ENCODE measurements at regions not wholly inside any gene's neighbourhood (a gene's known extent, or its start where the extent isn't known, plus 50 kb on each side); places are given as distances from the start of the nearest gene placed in this dataset.

- H3K9me3 ChIP-seq (ENCODE audit: control insufficient read depth, low read length): no peaks in the 10 kb centered on the region
- no peak overlapping the region for H3K27ac ChIP-seq (ENCODE audit: low read depth, low read length, severe bottlenecking)
- H3K4me3 ChIP-seq (ENCODE audit: extremely low read depth, insufficient read depth, low read length, poor library complexity, severe bottlenecking): no peak overlapping the region
- H3K4me1 ChIP-seq (ENCODE audit: control insufficient read depth, insufficient read depth, low read length, poor library complexity, severe bottlenecking): peaks cover 35% of the 10 kb centered on the region
- H3K36me3 ChIP-seq (ENCODE audit: control insufficient read depth, insufficient read depth, low read length): no peaks in the 10 kb centered on the region
- WGBS, 2 experiments (ENCODE audit: insufficient coverage in 2 of 2): 70 to 92% methylated on average over 5 of the region's 5 CpGs
These were observed 263.4 kb downstream of the CDC5L start for GRCh38 chr6:44650947-44651346.

GRCh38 chr6:44651604-44652003, 264.1 kb downstream of the CDC5L start:
- Histone ChIP-seq H3K27ac (ENCODE audit: low read depth, low read length, severe bottlenecking) (peak overlapping the region; percentile 41), H3K36me3 (ENCODE audit: control insufficient read depth, insufficient read depth, low read length) (no peaks in the 10 kb centered on the region), H3K9me3 (ENCODE audit: control insufficient read depth, low read length) (no peaks in the 10 kb centered on the region), H3K4me1 (ENCODE audit: control insufficient read depth, insufficient read depth, low read length, poor library complexity, severe bottlenecking) (peaks cover 35% of the 10 kb centered on the region), H3K4me3 (ENCODE audit: extremely low read depth, insufficient read depth, low read length, poor library complexity, severe bottlenecking) (no peak overlapping the region)
- 31 to 35% methylated on average over 12 to 13 of the region's 15 CpGs for WGBS, 2 experiments (ENCODE audit: insufficient coverage in 2 of 2)

- peaks cover 35% of the 10 kb centered on the region for H3K4me1 ChIP-seq (ENCODE audit: control insufficient read depth, insufficient read depth, low read length, poor library complexity, severe bottlenecking)
- WGBS, 2 experiments (ENCODE audit: insufficient coverage in 2 of 2): 83% methylated on average over 1 of the region's 1 CpG; no CpG with 5 or more reads in 1 of the 2 experiments
- no peaks in the 10 kb centered on the region for H3K9me3 ChIP-seq (ENCODE audit: control insufficient read depth, low read length)
These were observed 265.0 kb downstream of the CDC5L start for GRCh38 chr6:44652547-44652946.

GRCh38 chr6:44653091-44653490, 265.6 kb downstream of the CDC5L start:
- no peak overlapping the region for H3K27ac ChIP-seq (ENCODE audit: low read depth, low read length, severe bottlenecking)
- 94 to 95% methylated on average over 2 to 3 of the region's 3 CpGs for WGBS, 2 experiments (ENCODE audit: insufficient coverage in 2 of 2)

More at GRCh38 chr6:44652547-44652946, 265.0 kb downstream of the CDC5L start:
- no peaks in the 10 kb centered on the region for H3K36me3 ChIP-seq (ENCODE audit: control insufficient read depth, insufficient read depth, low read length)
- no peak overlapping the region for H3K27ac ChIP-seq (ENCODE audit: low read depth, low read length, severe bottlenecking)
- no peak overlapping the region for H3K4me3 ChIP-seq (ENCODE audit: extremely low read depth, insufficient read depth, low read length, poor library complexity, severe bottlenecking)

GRCh38 chr6:44653761-44654218, 266.3 kb downstream of the CDC5L start:
- Histone ChIP-seq H3K27ac (ENCODE audit: low read depth, low read length, severe bottlenecking) (no peak overlapping the region), H3K4me1 (ENCODE audit: control insufficient read depth, insufficient read depth, low read length, poor library complexity, severe bottlenecking) (peaks cover 35% of the 10 kb centered on the region), H3K9me3 (ENCODE audit: control insufficient read depth, low read length) (no peaks in the 10 kb centered on the region), H3K4me3 (ENCODE audit: extremely low read depth, insufficient read depth, low read length, poor library complexity, severe bottlenecking) (no peak overlapping the region), H3K36me3 (ENCODE audit: control insufficient read depth, insufficient read depth, low read length) (no peaks in the 10 kb centered on the region)
- WGBS, 2 experiments (ENCODE audit: insufficient coverage in 2 of 2): 81 to 92% methylated on average over 6 of the region's 10 CpGs

More at GRCh38 chr6:44653091-44653490, 265.6 kb downstream of the CDC5L start:
- Histone ChIP-seq H3K4me3 (ENCODE audit: extremely low read depth, insufficient read depth, low read length, poor library complexity, severe bottlenecking) (no peak overlapping the region), H3K4me1 (ENCODE audit: control insufficient read depth, insufficient read depth, low read length, poor library complexity, severe bottlenecking) (peaks cover 35% of the 10 kb centered on the region), H3K36me3 (ENCODE audit: control insufficient read depth, insufficient read depth, low read length) (no peaks in the 10 kb centered on the region), H3K9me3 (ENCODE audit: control insufficient read depth, low read length) (no peaks in the 10 kb centered on the region)

DNA sequence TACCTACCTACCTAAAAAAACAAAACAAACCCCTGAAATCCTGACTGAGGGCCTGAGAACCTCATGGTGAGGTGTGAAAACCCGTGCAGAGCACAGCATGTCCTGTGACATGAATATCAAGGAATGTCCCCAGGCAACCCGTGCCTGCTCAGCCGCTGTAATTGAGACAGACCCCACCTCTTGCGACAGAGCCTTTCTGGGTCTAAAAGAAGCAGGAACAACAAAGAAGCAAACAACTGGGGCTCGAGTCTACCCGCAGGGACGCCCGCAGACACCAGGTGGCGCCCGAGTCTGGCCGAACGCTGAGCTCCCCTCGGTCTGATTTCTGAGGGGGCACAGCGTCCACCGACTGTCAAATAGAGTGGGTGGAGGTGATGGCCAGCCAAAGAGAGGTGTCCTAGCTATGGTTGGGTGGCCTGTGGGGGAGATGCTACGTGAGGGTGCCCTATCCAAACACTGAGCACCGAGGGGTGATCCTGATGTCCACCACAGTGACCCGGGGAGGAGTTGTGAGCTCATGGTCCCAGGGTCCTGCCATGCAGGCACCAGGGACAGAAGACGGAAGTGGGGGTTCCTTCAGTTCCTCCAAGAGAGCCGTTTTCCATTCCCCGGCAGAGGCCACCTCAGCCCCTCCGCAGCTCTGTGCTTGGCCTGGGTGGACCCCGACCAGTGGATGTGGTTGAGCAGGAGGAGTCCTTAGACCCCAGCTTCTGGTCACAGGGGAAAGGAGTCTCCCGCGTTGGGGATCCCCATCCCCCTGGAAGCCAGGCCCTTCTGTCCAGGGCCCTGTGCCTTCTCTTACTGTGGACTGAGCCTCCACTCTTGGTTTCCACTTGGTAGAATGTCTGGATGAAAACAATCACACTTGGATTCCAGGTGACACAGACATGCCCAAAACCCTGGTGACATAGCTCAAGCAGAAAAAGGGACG, 268.2 kb downstream of the CDC5L start:
- Histone ChIP-seq H3K9me3 (ENCODE audit: control insufficient read depth, low read length) (no peaks in the 10 kb centered on the region), H3K36me3 (ENCODE audit: control insufficient read depth, insufficient read depth, low read length) (no peaks in the 10 kb centered on the region), H3K27ac (ENCODE audit: low read depth, low read length, severe bottlenecking) (peak overlapping the region; percentile 6), H3K4me1 (ENCODE audit: control insufficient read depth, insufficient read depth, low read length, poor library complexity, severe bottlenecking) (peaks cover 41% of the 10 kb centered on the region), H3K4me3 (ENCODE audit: extremely low read depth, insufficient read depth, low read length, poor library complexity, severe bottlenecking) (no peak overlapping the region)
- 34% methylated on average over 23 to 25 of the region's 26 CpGs for WGBS, 2 experiments (ENCODE audit: insufficient coverage in 2 of 2)

DNA sequence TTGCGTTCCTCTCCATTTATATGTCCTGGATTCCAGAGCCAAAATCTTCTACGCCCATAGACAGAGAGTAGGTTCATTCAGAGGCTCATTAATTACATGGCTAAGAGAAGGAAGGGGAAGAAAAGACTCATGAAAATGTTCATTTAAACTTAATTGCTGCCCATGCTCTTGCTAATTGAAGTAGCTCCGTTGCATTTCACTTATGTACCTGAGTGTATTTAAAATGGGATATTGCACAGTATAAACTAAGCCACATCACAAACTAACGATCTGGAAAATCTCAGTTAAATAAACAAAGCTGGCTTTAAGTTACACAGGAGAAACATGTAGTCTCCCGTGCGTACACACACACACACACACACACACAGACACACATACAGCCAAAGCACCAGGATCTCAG, 269.2 kb downstream of the CDC5L start:
- peaks cover 42% of the 10 kb centered on the region for H3K4me1 ChIP-seq (ENCODE audit: control insufficient read depth, insufficient read depth, low read length, poor library complexity, severe bottlenecking)
- H3K36me3 ChIP-seq (ENCODE audit: control insufficient read depth, insufficient read depth, low read length): no peaks in the 10 kb centered on the region
- whole genome bisulfite sequencing, 2 experiments (ENCODE audit: insufficient coverage in 2 of 2): 95% methylated on average over 4 of the region's 6 CpGs
- no peak overlapping the region for H3K27ac ChIP-seq (ENCODE audit: low read depth, low read length, severe bottlenecking)
- H3K4me3 ChIP-seq (ENCODE audit: extremely low read depth, insufficient read depth, low read length, poor library complexity, severe bottlenecking): no peak overlapping the region
- H3K9me3 ChIP-seq (ENCODE audit: control insufficient read depth, low read length): no peaks in the 10 kb centered on the region

DNA sequence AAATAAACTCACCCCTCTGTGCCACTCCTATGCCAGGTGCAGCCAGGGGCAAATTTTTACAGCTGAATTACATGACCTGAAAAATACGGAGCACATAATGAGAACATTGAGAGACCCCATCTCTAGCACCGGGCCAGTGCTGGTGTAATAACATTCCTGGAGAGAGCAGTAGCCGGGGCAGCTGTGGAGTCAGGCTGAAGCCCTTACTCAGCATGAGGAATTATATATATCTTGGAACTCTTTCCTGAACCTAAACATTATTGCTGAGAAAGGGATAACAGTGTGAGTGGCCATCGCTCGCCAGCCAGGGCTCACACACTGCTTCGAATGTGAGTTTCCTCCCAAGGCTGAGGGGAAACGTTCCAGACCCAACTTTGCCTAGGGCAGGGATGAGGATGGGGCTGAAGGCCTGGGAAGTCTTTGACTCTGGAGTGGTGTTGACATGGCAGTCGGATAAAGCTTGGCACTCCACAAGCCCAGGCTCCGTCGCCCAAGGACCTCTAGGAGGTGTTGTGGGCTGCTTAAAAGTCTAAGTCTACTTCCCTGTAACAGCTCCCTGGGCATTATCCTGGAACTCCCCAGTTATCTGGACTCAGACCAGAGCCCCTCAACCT, 269.8 kb downstream of the CDC5L start:
- WGBS, 2 experiments (ENCODE audit: insufficient coverage in 2 of 2): 91 to 92% methylated on average over 4 to 10 of the region's 10 CpGs
- H3K36me3 ChIP-seq (ENCODE audit: control insufficient read depth, insufficient read depth, low read length): no peaks in the 10 kb centered on the region
- peaks cover 40% of the 10 kb centered on the region for H3K4me1 ChIP-seq (ENCODE audit: control insufficient read depth, insufficient read depth, low read length, poor library complexity, severe bottlenecking)
- no peak overlapping the region for H3K4me3 ChIP-seq (ENCODE audit: extremely low read depth, insufficient read depth, low read length, poor library complexity, severe bottlenecking)
- no peaks in the 10 kb centered on the region for H3K9me3 ChIP-seq (ENCODE audit: control insufficient read depth, low read length)
- no peak overlapping the region for H3K27ac ChIP-seq (ENCODE audit: low read depth, low read length, severe bottlenecking)

- Histone ChIP-seq H3K36me3 (ENCODE audit: control insufficient read depth, insufficient read depth, low read length) (no peaks in the 10 kb centered on the region), H3K27ac (ENCODE audit: low read depth, low read length, severe bottlenecking) (no peak overlapping the region), H3K4me1 (ENCODE audit: control insufficient read depth, insufficient read depth, low read length, poor library complexity, severe bottlenecking) (peaks cover 40% of the 10 kb centered on the region), H3K9me3 (ENCODE audit: control insufficient read depth, low read length) (no peaks in the 10 kb centered on the region), H3K4me3 (ENCODE audit: extremely low read depth, insufficient read depth, low read length, poor library complexity, severe bottlenecking) (no peak overlapping the region)
These were observed 271.1 kb downstream of the CDC5L start for GRCh38 chr6:44658571-44658970.

DNA sequence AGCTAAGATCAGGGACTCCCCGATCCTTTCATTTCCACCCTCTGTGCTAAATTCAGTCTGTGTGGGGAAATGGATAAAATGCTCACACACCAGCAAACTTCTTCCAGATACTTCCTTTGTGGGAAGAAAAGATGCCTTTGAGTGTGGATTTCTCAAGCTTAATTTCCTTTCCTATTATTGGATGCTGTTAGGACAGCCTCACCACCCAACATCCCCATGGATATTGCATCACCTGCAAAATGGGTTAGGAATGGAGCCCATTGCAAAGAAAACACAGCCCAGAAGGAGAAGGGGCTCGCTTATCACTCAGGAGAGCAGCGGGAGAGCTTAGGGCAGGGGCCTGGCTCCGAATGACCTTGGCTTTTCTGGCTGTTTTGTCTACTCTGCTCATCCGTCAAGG, 272.2 kb downstream of the CDC5L start:
- H3K4me3 ChIP-seq (ENCODE audit: extremely low read depth, insufficient read depth, low read length, poor library complexity, severe bottlenecking): no peak overlapping the region
- H3K9me3 ChIP-seq (ENCODE audit: control insufficient read depth, low read length): no peaks in the 10 kb centered on the region
- peaks cover 50% of the 10 kb centered on the region for H3K4me1 ChIP-seq (ENCODE audit: control insufficient read depth, insufficient read depth, low read length, poor library complexity, severe bottlenecking)
- no peaks in the 10 kb centered on the region for H3K36me3 ChIP-seq (ENCODE audit: control insufficient read depth, insufficient read depth, low read length)
- no peak overlapping the region for H3K27ac ChIP-seq (ENCODE audit: low read depth, low read length, severe bottlenecking)
- WGBS, 2 experiments (ENCODE audit: insufficient coverage in 2 of 2): 92 to 100% methylated on average over 3 to 4 of the region's 5 CpGs
